Smooth muscle cell (in vitro differentiated cells): ENCODE measurements at regions not wholly inside any gene's neighbourhood (a gene's known extent, or its start where the extent isn't known, plus 50 kb on each side); places are given as distances from the start of the nearest gene placed in this dataset.

ENCODE experiments used
- DNase-seq: peaks from one replicate; lab custom pipeline; 2025; ENCODE audit not compliant: unreplicated experiment; lab: John Stamatoyannopoulos, UW
- H2AFZ ChIP-seq: fragments of 200-600 bp; sonication (generic); 2 replicates; pipeline ENCODE4 v1.6.0; 2016; ENCODE audit warnings: antibody characterized with exemption, low read depth, mild to moderate bottlenecking
- H3F3A ChIP-seq: fragments of 200-600 bp; sonication (generic); 2 replicates; pipeline ENCODE4 v1.6.0; 2017; ENCODE audit warnings: antibody characterized with exemption, low read depth
- H3K27ac ChIP-seq: fragments of 200-600 bp; sonication (generic); 2 replicates; pipeline ENCODE4 v1.5.1; 2016; ENCODE audit warnings: low read depth, mild to moderate bottlenecking
- H3K27me3 ChIP-seq: fragments of 200-600 bp; sonication (generic); 2 replicates; pipeline ENCODE4 v1.6.1; 2016; ENCODE audit warnings: low read depth, mild to moderate bottlenecking
- H3K36me3 ChIP-seq: fragments of 200-600 bp; sonication (generic); 2 replicates; pipeline ENCODE4 v1.5.1; 2016; ENCODE audit warnings: low read depth
- H3K4me1 ChIP-seq: fragments of 200-600 bp; sonication (generic); 2 replicates; pipeline ENCODE4 v1.5.1; 2016; ENCODE audit warnings: low read depth
- H3K4me2 ChIP-seq: fragments of 200-600 bp; sonication (generic); 2 replicates; pipeline ENCODE4 v1.6.0; 2016; ENCODE audit warnings: mild to moderate bottlenecking
- H3K4me3 ChIP-seq: fragments of 200-600 bp; sonication (generic); 2 replicates; pipeline ENCODE4 v1.5.1; 2016; ENCODE audit warnings: mild to moderate bottlenecking
- H3K79me2 ChIP-seq: fragments of 200-600 bp; sonication (generic); 2 replicates; pipeline ENCODE4 v1.6.0; 2016; ENCODE audit warnings: low read depth, mild to moderate bottlenecking
- H3K9ac ChIP-seq: fragments of 200-600 bp; sonication (generic); 2 replicates; pipeline ENCODE4 v1.6.0; 2016; ENCODE audit warnings: low read depth
- H3K9me3 ChIP-seq: fragments of 200-600 bp; sonication (generic); replicated peaks from 2 replicates; pipeline ENCODE4 v1.5.1; 2016; ENCODE audit warnings: low read depth
- H4K20me1 ChIP-seq: fragments of 200-600 bp; sonication (generic); 2 replicates; pipeline ENCODE4 v1.6.0; 2016; ENCODE audit warnings: low read depth
- WGBS: methylation state at CpG from one replicate; pipeline ENCODE4 v1.1.7; 2016; ENCODE audit warnings: low lambda C conversion rate; 5-methylcytosine and 5-hydroxymethylcytosine counted together
- TF ChIP-seq, protein P1 (sequence below): fragments of 200-600 bp; sonication (generic); IDR thresholded peaks from 2 replicates; pipeline ENCODE4 v1.5.1; 2017; ENCODE audit warnings: borderline replicate concordance, mild to moderate bottlenecking, antibody characterized with exemption; ENCODE audit not compliant: insufficient read depth, poor library complexity, severe bottlenecking

DNA sequence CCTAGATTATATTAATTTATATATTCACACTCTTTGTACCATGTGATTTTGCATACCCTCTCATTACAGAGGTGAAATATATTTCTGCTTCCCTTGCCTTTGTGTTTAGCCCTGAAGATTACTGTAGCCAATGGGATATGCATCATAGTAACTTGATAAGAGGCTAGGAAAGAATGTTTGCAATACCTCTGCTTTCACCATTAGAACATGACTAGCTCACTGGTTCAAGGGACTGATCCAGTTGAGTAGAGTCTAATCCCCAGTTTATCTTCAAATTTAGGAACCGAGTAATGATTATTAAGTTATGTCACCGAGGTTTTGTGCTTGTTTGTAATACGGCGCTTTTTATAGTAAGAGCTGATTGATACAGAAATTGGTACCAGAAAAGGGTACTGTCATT lies 552.6 kb upstream of the GJE1 start:
- TF ChIP-seq, protein P1, sequence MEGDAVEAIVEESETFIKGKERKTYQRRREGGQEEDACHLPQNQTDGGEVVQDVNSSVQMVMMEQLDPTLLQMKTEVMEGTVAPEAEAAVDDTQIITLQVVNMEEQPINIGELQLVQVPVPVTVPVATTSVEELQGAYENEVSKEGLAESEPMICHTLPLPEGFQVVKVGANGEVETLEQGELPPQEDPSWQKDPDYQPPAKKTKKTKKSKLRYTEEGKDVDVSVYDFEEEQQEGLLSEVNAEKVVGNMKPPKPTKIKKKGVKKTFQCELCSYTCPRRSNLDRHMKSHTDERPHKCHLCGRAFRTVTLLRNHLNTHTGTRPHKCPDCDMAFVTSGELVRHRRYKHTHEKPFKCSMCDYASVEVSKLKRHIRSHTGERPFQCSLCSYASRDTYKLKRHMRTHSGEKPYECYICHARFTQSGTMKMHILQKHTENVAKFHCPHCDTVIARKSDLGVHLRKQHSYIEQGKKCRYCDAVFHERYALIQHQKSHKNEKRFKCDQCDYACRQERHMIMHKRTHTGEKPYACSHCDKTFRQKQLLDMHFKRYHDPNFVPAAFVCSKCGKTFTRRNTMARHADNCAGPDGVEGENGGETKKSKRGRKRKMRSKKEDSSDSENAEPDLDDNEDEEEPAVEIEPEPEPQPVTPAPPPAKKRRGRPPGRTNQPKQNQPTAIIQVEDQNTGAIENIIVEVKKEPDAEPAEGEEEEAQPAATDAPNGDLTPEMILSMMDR = no peak
- Histone ChIP-seq H3K4me1 (no peaks in the 10 kb centered on the region), H3F3A (no peaks in the 10 kb centered on the region), H3K4me3 (no peak overlapping the region), H3K4me2 (no peak overlapping the region), H3K27me3 (no peaks in the 10 kb centered on the region), H2AFZ (no peak overlapping the region), H3K36me3 (no peaks in the 10 kb centered on the region), H4K20me1 (no peaks in the 10 kb centered on the region), H3K79me2 (no peaks in the 10 kb centered on the region), H3K9ac (no peak overlapping the region), H3K9me3 (no peaks in the 10 kb centered on the region), H3K27ac (no peak overlapping the region)
- WGBS = 88% methylated on average over 4 of the region's 4 CpGs
- no peak for DNase-seq

DNA sequence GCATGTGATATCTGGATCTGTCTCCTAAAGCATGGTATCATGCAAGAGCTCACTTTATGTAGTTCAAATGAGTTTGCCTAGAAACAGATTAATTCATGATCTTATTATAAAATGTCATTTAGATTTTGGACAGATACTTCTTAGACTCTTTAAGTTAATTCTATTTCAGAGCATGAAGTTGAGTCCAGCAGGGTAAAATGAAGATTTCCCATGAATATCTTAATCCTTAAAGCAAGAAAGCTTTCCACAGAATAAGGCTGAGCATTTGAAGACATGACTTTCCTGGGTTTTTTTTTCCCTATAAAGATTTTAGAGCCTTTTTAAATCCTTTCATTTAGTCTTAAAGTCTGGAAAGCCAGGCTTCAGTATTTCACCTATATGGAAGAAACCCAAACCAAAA lies 556.0 kb upstream of the GJE1 start:
- no peaks in the 10 kb centered on the region for H3K79me2 ChIP-seq
- no peaks in the 10 kb centered on the region for H3K27me3 ChIP-seq
- H3F3A ChIP-seq = no peaks in the 10 kb centered on the region
- TF ChIP-seq, protein P1 = no peak
- no peak overlapping the region for H3K4me3 ChIP-seq
- H3K36me3 ChIP-seq = no peaks in the 10 kb centered on the region
- H2AFZ ChIP-seq = no peak overlapping the region
- no peak for DNase-seq
- H3K9ac ChIP-seq = no peak overlapping the region
- no peaks in the 10 kb centered on the region for H4K20me1 ChIP-seq
- H3K4me2 ChIP-seq = no peak overlapping the region
- no peaks in the 10 kb centered on the region for H3K9me3 ChIP-seq
- no peaks in the 10 kb centered on the region for H3K4me1 ChIP-seq
- peak overlapping the region; percentile 1 for H3K27ac ChIP-seq

DNA sequence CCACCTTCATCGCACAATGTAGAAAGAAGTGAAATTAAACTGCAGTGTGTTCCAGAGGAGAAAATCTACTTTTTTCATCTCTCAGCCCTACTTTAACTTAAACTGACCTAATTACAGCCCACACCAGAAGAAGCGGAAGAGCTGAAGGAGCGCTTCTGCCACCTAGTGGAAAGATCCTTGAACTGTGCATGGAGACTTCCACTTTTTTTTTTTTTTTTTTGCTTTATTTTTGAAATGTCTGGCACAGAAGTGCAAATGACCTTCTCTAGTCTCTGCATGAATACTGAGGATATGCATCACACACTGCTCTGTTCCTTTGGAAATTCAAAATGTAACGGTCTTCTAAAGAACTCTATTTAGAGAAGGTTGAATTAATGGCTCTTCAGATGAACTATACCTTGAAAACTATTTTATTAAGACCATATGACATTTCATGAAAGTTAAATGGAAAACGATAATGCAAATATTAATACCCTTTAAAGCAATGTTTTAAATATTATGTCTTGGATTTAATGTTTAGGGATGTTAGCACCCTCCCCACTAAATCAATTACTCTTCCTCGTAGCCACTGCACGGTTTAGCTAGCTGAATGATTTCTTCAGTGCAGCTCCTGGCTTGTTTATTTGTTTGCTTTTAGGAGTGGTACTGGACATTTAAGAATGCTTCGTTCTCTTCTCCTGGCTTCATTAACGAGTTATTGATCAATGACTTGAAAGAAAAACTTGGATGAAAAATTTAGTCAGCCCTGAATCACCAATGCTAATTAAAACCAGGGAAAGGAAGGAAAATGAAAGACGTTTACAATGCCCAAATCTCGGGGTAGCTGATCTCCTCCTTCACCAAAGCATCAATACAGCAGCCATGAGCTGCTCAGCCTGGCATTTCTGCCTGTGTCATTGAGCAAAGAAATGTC lies 569.6 kb upstream of the GJE1 start:
- WGBS = 31% methylated on average over 11 of the region's 11 CpGs
- H4K20me1 ChIP-seq = no peaks in the 10 kb centered on the region
- peak overlapping the region; percentile 81 for H3K4me2 ChIP-seq
- no peak for DNase-seq
- H3K27ac ChIP-seq = no peak overlapping the region
- peak overlapping the region; percentile 85 for H2AFZ ChIP-seq
- no peaks in the 10 kb centered on the region for H3K27me3 ChIP-seq
- H3K4me3 ChIP-seq = peak overlapping the region; percentile 25
- TF ChIP-seq, protein P1 = peak; percentile 79
- H3K9ac ChIP-seq = no peak overlapping the region
- H3K9me3 ChIP-seq = no peaks in the 10 kb centered on the region
- peaks cover 9% of the 10 kb centered on the region for H3K4me1 ChIP-seq
- no peaks in the 10 kb centered on the region for H3K36me3 ChIP-seq
- no peaks in the 10 kb centered on the region for H3F3A ChIP-seq
- H3K79me2 ChIP-seq = no peaks in the 10 kb centered on the region

DNA sequence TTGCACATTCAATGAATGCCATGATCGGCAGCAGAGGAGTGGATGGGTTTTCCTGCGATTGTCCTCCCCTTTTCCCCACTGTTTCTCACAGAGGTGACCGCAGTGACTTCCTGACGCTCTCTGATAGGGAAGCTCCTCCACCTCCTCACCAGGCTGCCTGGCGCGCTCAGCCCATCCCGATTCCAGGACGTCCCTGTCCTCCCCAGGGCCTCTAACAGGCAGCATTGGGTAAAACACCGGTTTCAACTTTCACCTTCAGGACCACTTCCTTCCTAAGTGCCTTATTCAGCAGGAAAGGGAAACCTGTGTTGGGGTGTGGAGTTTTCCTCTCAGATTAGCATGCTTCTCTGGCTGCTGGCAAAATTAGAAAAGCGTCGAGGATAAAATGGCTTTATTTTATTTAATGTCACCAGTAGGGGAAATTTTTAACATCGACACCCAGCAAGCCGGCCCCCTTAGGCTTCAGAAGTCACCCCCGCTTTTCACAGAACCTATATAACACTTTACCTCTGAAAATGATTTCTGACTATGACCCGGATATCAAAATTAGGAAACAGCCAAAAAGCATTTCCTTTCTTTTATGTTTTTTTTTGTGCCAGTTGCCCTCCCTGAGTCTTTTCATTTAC lies 570.4 kb upstream of the GJE1 start:
- TF ChIP-seq, protein P1 = no peak
- Histone ChIP-seq H2AFZ (peak overlapping the region; percentile 85), H3K27me3 (no peaks in the 10 kb centered on the region), H3K4me2 (peak overlapping the region; percentile 81), H4K20me1 (no peaks in the 10 kb centered on the region), H3K9me3 (no peaks in the 10 kb centered on the region), H3F3A (no peaks in the 10 kb centered on the region), H3K27ac (no peak overlapping the region), H3K36me3 (no peaks in the 10 kb centered on the region), H3K9ac (no peak overlapping the region), H3K4me3 (peak overlapping the region; percentile 25), H3K79me2 (no peaks in the 10 kb centered on the region), H3K4me1 (peaks cover 9% of the 10 kb centered on the region)
- DNase-seq = no peak
- whole genome bisulfite sequencing = 34% methylated on average over 15 of the region's 15 CpGs
